Thyroid gland (tissue), 4 donors: ENCODE measurements at regions not wholly inside any gene's neighbourhood (a gene's known extent, or its start where the extent isn't known, plus 50 kb on each side); places are given as distances from the start of the nearest gene placed in this dataset.

ENCODE experiments used
- POLR2A ChIP-seq, 2 donors: fragments of 450-650 bp; IDR thresholded peaks; one replicate each; pipeline ENCODE4 v1.6.1; 2017; ENCODE audit warnings: antibody characterized with exemption in 2 of 2, mild to moderate bottlenecking in 2 of 2, moderate library complexity in 1 of 2
- TF ChIP-seq, protein P1 (sequence below), 6 experiments: fragments of 200-600 bp in 3 of 6; fragments of 450-650 bp in 3 of 6; sonication (generic) in 3 of 6; IDR thresholded peaks; one replicate each; pipeline ENCODE4 v1.5.1; 2016 to 2019; ENCODE audit warnings: antibody characterized with exemption in 6 of 6, mild to moderate bottlenecking in 2 of 6, inconsistent platforms in 1 of 6, moderate library complexity in 1 of 6

DNA sequence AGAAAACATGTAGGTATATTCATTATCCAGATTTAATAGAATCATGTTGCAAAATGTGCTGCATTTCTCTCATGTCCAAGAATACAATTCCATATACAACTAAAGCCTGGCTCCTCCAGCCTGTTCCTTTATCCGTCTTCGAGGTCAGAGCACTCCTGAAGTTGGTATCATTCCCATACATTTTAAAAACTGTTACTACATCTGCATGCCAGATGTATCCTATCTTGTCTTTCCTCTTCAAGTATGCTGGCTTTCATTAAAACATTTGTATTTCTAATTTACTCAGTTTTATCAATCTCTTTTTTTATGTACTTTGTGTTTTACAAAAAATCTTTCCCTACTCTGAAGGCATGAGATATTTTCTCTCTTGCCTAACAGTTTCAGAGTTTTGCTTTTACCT, 536.6 kb upstream of the USP24 start:
- TF ChIP-seq, protein P1, sequence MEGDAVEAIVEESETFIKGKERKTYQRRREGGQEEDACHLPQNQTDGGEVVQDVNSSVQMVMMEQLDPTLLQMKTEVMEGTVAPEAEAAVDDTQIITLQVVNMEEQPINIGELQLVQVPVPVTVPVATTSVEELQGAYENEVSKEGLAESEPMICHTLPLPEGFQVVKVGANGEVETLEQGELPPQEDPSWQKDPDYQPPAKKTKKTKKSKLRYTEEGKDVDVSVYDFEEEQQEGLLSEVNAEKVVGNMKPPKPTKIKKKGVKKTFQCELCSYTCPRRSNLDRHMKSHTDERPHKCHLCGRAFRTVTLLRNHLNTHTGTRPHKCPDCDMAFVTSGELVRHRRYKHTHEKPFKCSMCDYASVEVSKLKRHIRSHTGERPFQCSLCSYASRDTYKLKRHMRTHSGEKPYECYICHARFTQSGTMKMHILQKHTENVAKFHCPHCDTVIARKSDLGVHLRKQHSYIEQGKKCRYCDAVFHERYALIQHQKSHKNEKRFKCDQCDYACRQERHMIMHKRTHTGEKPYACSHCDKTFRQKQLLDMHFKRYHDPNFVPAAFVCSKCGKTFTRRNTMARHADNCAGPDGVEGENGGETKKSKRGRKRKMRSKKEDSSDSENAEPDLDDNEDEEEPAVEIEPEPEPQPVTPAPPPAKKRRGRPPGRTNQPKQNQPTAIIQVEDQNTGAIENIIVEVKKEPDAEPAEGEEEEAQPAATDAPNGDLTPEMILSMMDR (IDR thresholded peaks at IDR 0.05), result no peak
- TF ChIP-seq POLR2A (IDR thresholded peaks at IDR 0.05), result no peak
